H1 (cell line): ENCODE measurements at regions not wholly inside any gene's neighbourhood (a gene's known extent, or its start where the extent isn't known, plus 50 kb on each side); places are given as distances from the start of the nearest gene placed in this dataset.
A peak's percentile ranks its signal among the peaks of the same experiment; 100 is the strongest.

Experiments used
- CTCF ChIA-PET: fragments of 300-600 bp; sonication (Branson Sonifier 250); formaldehyde crosslinking; loops from one replicate; lab custom pipeline; 2021; ENCODE audit not compliant: partially characterized antibody; lab: Charles Lee
- POLR2A ChIA-PET: fragments of 300-600 bp; sonication (Branson Sonifier 250); formaldehyde crosslinking; loops from one replicate; lab custom pipeline; 2021; ENCODE audit warnings: inconsistent platforms; ENCODE audit not compliant: partially characterized antibody; lab: Charles Lee
- DNase-seq, 2 experiments: peaks; one replicate each; pipeline versions ENCODE4 v3.0.0 to v3.0.0-alpha.2; 2010 to 2022; ENCODE audit warnings: low spot score in 2 of 2, low read depth in 1 of 2, mixed read lengths in 1 of 2
- FAIRE-seq: peaks from 2 replicates; lab custom pipeline; 2011; peaks lifted over from hg19 to GRCh38; lab: Jason Lieb, UNC
- H2AFZ ChIP-seq: 2 replicates; pipeline ENCODE4 v1.8.1; 2012; ENCODE audit warnings: low read length, inconsistent platforms
- H2AK5ac ChIP-seq: 2 replicates; pipeline ENCODE4 v1.6.1; 2013; ENCODE audit warnings: low read depth, low read length
- H2BK120ac ChIP-seq: replicated peaks from 2 replicates; pipeline ENCODE3; 2013; ENCODE audit warnings: low read depth, low read length, inconsistent platforms
- H2BK12ac ChIP-seq: 2 replicates; pipeline ENCODE4 v1.6.1; 2013; ENCODE audit warnings: low read depth, low read length
- H2BK15ac ChIP-seq: 2 replicates; pipeline ENCODE4 v1.6.1; 2013; ENCODE audit warnings: low read length
- H2BK20ac ChIP-seq: 2 replicates; pipeline ENCODE4 v1.6.1; 2013; ENCODE audit warnings: low read length
- H2BK5ac ChIP-seq: 2 replicates; pipeline ENCODE4 v1.6.1; 2013; ENCODE audit warnings: low read depth, low read length
- H3K14ac ChIP-seq: 2 replicates; pipeline ENCODE4 v1.6.1; 2013; ENCODE audit warnings: inconsistent platforms; ENCODE audit not compliant: insufficient read length
- H3K18ac ChIP-seq: 2 replicates; pipeline ENCODE4 v1.6.1; 2013; ENCODE audit warnings: low read length; ENCODE audit errors: extremely low read depth
- H3K23ac ChIP-seq: 2 replicates; pipeline ENCODE4 v1.6.1; 2013; ENCODE audit warnings: inconsistent platforms; ENCODE audit not compliant: insufficient read length
- H3K23me2 ChIP-seq: 2 replicates; pipeline ENCODE4 v1.6.1; 2013; ENCODE audit warnings: low read depth, low read length
- H3K27ac ChIP-seq: 2 replicates; pipeline ENCODE4 v1.6.1; 2011; ENCODE audit warnings: low read depth, low read length, inconsistent platforms
- H3K27me3 ChIP-seq, 4 experiments: replicated peaks in 1 of 4; 1 replicate in 1 of 4; 2 replicates in 3 of 4; pipeline versions ENCODE4 v1.6.1 to v1.8.1; 2011 to 2013; ENCODE audit warnings: low read length in 3 of 4, mild to moderate bottlenecking in 3 of 4, inconsistent platforms in 2 of 4, mixed read lengths in 2 of 4, moderate library complexity in 1 of 4; ENCODE audit not compliant: control insufficient read depth in 3 of 4, insufficient read depth in 3 of 4; ENCODE audit errors: extremely low read depth in 1 of 4
- H3K36me3 ChIP-seq, 4 experiments: 2 replicates each; pipeline versions ENCODE4 v1.6.1 to v1.8.1; 2011 to 2013; ENCODE audit warnings: mild to moderate bottlenecking in 4 of 4, low read length in 3 of 4, moderate library complexity in 2 of 4, control low read depth in 1 of 4, inconsistent platforms in 1 of 4; ENCODE audit not compliant: insufficient read depth in 4 of 4, control insufficient read depth in 2 of 4
- H3K4ac ChIP-seq: replicated peaks from 2 replicates; pipeline ENCODE3; 2013; ENCODE audit warnings: low read length, low read depth, mixed read lengths, inconsistent platforms; ENCODE audit not compliant: insufficient read length
- H3K4me1 ChIP-seq, 4 experiments: replicated peaks in 1 of 4; 1 replicate in 1 of 4; 2 replicates in 3 of 4; pipeline versions ENCODE4 v1.6.1 to v1.8.1; 2011 to 2013; ENCODE audit warnings: low read length in 3 of 4, inconsistent platforms in 2 of 4, mixed read lengths in 1 of 4; ENCODE audit not compliant: insufficient read depth in 4 of 4, control insufficient read depth in 3 of 4
- H3K4me2 ChIP-seq, 2 experiments: 2 replicates each; pipeline versions ENCODE4 v1.6.1 to v1.8.1; 2011 to 2013; ENCODE audit warnings: low read depth in 2 of 2, low read length in 2 of 2, control low read depth in 1 of 2, inconsistent platforms in 1 of 2, mild to moderate bottlenecking in 1 of 2; ENCODE audit not compliant: insufficient read depth in 1 of 2
- H3K4me3 ChIP-seq, 4 experiments: fragments of 200-600, 300-600 bp in 1 of 4; sonication (generic), shearing (Covaris generic), sonication (Bioruptor Twin) in 1 of 4; 2 replicates each; pipeline versions ENCODE4 v1.5.1 to v1.8.1; 2011 to 2016; ENCODE audit warnings: low read length in 4 of 4, low read depth in 3 of 4, control low read depth in 2 of 4, inconsistent platforms in 2 of 4, mild to moderate bottlenecking in 2 of 4, mixed read lengths in 1 of 4, moderate library complexity in 1 of 4; ENCODE audit not compliant: insufficient read depth in 2 of 4; ENCODE audit errors: extremely low read depth in 1 of 4
- H3K56ac ChIP-seq: replicated peaks from 2 replicates; pipeline ENCODE3; 2013; ENCODE audit warnings: low read depth, mild to moderate bottlenecking, mixed read lengths, low read length, inconsistent platforms; ENCODE audit not compliant: insufficient read length
- H3K79me1 ChIP-seq: 2 replicates; pipeline ENCODE4 v1.6.1; 2013; ENCODE audit warnings: low read depth, low read length, control low read depth
- H3K79me2 ChIP-seq, 2 experiments: 2 replicates each; pipeline versions ENCODE4 v1.6.1 to v1.8.1; 2012 to 2013; ENCODE audit warnings: low read length in 2 of 2, mild to moderate bottlenecking in 2 of 2, inconsistent platforms in 1 of 2; ENCODE audit not compliant: insufficient read depth in 2 of 2, control insufficient read depth in 1 of 2
- H3K9ac ChIP-seq, 4 experiments: replicated peaks in 1 of 4; 1 replicate in 1 of 4; 2 replicates in 3 of 4; pipeline versions ENCODE4 v1.6.1 to v1.8.1; 2011 to 2013; ENCODE audit warnings: low read depth in 3 of 4, low read length in 3 of 4, control low read depth in 2 of 4, mild to moderate bottlenecking in 2 of 4, moderate library complexity in 2 of 4, inconsistent platforms in 1 of 4; ENCODE audit errors: extremely low read depth in 1 of 4
- H3K9me3 ChIP-seq, 2 experiments: 2 replicates each; pipeline versions ENCODE4 v1.6.1 to v1.8.1; 2012 to 2013; ENCODE audit warnings: mild to moderate bottlenecking in 2 of 2, moderate library complexity in 2 of 2, control low read depth in 1 of 2, inconsistent platforms in 1 of 2, low read depth in 1 of 2, low read length in 1 of 2, mixed read lengths in 1 of 2; ENCODE audit not compliant: insufficient read depth in 2 of 2
- H4K20me1 ChIP-seq, 2 experiments: replicated peaks in 1 of 2; 2 replicates each; pipeline versions ENCODE3 to v1.8.1; 2011 to 2013; ENCODE audit warnings: inconsistent platforms in 2 of 2, low read length in 2 of 2, mild to moderate bottlenecking in 1 of 2; ENCODE audit not compliant: insufficient read depth in 2 of 2, control insufficient read depth in 1 of 2
- H4K5ac ChIP-seq: 2 replicates; pipeline ENCODE4 v1.6.1; 2013; ENCODE audit warnings: low read length, low read depth, mixed read lengths, inconsistent platforms; ENCODE audit not compliant: insufficient read length
- H4K8ac ChIP-seq: 2 replicates; pipeline ENCODE4 v1.8.0; 2013; ENCODE audit warnings: mild to moderate bottlenecking, moderate library complexity, low read length, inconsistent platforms; ENCODE audit not compliant: insufficient read depth; ENCODE audit errors: extremely low read depth
- H4K91ac ChIP-seq: replicated peaks from 2 replicates; pipeline ENCODE3; 2013; ENCODE audit warnings: low read length, mixed read lengths, inconsistent platforms; ENCODE audit not compliant: insufficient read length
- BACH1 ChIP-seq: IDR thresholded peaks from 2 replicates; pipeline ENCODE4 v1.6.1; 2012; ENCODE audit warnings: low read length, improper control_type of control experiment
- TAF1 ChIP-seq: IDR thresholded peaks from 2 replicates; pipeline ENCODE4 v1.6.1; 2011; ENCODE audit warnings: mild to moderate bottlenecking, low read depth, low read length
- WGBS, 2 experiments: shearing (Covaris generic) in 1 of 2; methylation state at CpG; one replicate each; pipeline versions ENCODE4 v1.1.6 to v1.1.7; 2013 to 2015; ENCODE audit warnings: low lambda C conversion rate in 2 of 2, mixed read lengths in 2 of 2, inconsistent platforms in 1 of 2, low coverage in 1 of 2, missing lambda C conversion rate in 1 of 2; ENCODE audit not compliant: insufficient replicate concordance in 2 of 2, insufficient coverage in 1 of 2, insufficient read length in 1 of 2; ENCODE audit errors: extremely low coverage in 1 of 2, missing lambda C conversion rate in 1 of 2; 5-methylcytosine and 5-hydroxymethylcytosine counted together

- Histone ChIP-seq H3K4me1 (no peaks in the 10 kb centered on the region), H4K91ac (no peak overlapping the region), H3K9me3 (peaks cover 38 to 56% of the 10 kb centered on the region in 2 experiments), H3K4me2 (no peak overlapping the region), H3K9ac (no peak overlapping the region), H3K79me1 (no peaks in the 10 kb centered on the region), H2BK120ac (no peak overlapping the region), H3K27me3 (no peaks in the 10 kb centered on the region), H3K56ac (no peak overlapping the region), H3K23ac (no peak overlapping the region), H4K8ac (no peak overlapping the region), H3K14ac (no peak overlapping the region), H2BK5ac (no peak overlapping the region), H2BK12ac (no peak overlapping the region), H3K18ac (no peak overlapping the region), H3K4ac (no peak overlapping the region), H2AK5ac (no peak overlapping the region), H4K5ac (no peak overlapping the region), H2BK20ac (no peak overlapping the region), H4K20me1 (no peaks in the 10 kb centered on the region), H3K79me2 (no peaks in the 10 kb centered on the region), H2BK15ac (no peak overlapping the region), H3K4me3 (no peak overlapping the region), H3K23me2 (no peaks in the 10 kb centered on the region), H2AFZ (no peak overlapping the region), H3K36me3 (no peaks in the 10 kb centered on the region), H3K27ac (no peak overlapping the region)
- WGBS, 2 experiments = 74% methylated on average over 1 of the region's 1 CpG; no CpG with 5 or more reads in 1 of the 2 experiments
- DNase-seq (no peak), FAIRE-seq (no peak)
- POLR2A ChIA-PET = no interaction called here
- TF ChIP-seq BACH1 (0 out of 2 replicates have a peak, but pooled peaks have one; percentile 22), TAF1 (no peak)
- CTCF ChIA-PET = no interaction called here
Observed at GRCh38 chr18:71887509-71887908, 656.6 kb downstream of the CBLN2 start.
